ENCODE measurements at regions not wholly inside any gene's neighbourhood (a gene's known extent, or its start where the extent isn't known, plus 50 kb on each side); places are given as distances from the start of the nearest gene placed in this dataset.
"Not testable (repeated sequence)": the region's sequence is repeated elsewhere in the genome, so short reads cannot be mapped to it uniquely, and the experiment has no call there.

GRCh38 chr17:83202002-83203000 lies 122.9 kb downstream of the METRNL start:
- ATAC-seq (no peak), DNase-seq (peak in 1 of 2 donors; percentile 37)
- TF ChIP-seq, protein P1, sequence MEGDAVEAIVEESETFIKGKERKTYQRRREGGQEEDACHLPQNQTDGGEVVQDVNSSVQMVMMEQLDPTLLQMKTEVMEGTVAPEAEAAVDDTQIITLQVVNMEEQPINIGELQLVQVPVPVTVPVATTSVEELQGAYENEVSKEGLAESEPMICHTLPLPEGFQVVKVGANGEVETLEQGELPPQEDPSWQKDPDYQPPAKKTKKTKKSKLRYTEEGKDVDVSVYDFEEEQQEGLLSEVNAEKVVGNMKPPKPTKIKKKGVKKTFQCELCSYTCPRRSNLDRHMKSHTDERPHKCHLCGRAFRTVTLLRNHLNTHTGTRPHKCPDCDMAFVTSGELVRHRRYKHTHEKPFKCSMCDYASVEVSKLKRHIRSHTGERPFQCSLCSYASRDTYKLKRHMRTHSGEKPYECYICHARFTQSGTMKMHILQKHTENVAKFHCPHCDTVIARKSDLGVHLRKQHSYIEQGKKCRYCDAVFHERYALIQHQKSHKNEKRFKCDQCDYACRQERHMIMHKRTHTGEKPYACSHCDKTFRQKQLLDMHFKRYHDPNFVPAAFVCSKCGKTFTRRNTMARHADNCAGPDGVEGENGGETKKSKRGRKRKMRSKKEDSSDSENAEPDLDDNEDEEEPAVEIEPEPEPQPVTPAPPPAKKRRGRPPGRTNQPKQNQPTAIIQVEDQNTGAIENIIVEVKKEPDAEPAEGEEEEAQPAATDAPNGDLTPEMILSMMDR (IDR thresholded peaks at IDR 0.05), result no peak
- no peaks in the 10 kb centered on the region for H3K36me3 ChIP-seq (ENCODE audit: insufficient read depth in 1 of 2, low read depth in 1 of 2)
- intact Hi-C loops (cut with DNase I), result no loop called here
- peaks cover 26% of the 10 kb centered on the region for H3K4me1 ChIP-seq
- H3K27me3 ChIP-seq (ENCODE audit: insufficient read depth in 3 of 3, low read length in 2 of 3), result no peaks in the 10 kb centered on the region
- 91 to 94% (median 92%) methylated on average over 13 of the region's 13 CpGs for whole genome bisulfite sequencing, 3 donors
- no peak overlapping the region for H3K4me3 ChIP-seq
- H3K9me3 ChIP-seq, result no peaks in the 10 kb centered on the region
- peak overlapping the region; percentile 30 for H3K27ac ChIP-seq

DNA sequence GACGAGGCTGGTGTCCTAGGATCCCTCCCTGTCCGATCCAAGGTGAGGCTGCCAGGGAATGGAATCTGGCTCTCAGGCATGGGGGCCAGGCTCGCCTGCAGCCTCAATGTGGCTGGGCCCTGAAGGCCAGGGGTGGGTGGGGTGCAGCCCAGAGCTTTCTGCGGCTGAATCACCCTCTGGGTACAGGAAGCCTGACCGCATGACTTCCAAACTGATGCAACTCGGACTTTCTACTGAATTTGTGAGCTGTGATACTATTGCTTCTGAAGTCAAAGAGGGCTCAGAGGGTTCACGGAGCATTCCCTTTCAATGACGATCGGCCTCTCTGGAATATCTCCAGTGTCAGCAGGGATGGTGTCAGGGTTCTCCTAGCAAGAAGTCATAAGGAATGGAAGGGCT lies 123.7 kb downstream of the METRNL start:
- Histone ChIP-seq H3K4me1 (peaks cover 26% of the 10 kb centered on the region), H3K9me3 (no peaks in the 10 kb centered on the region), H3K36me3 (ENCODE audit: insufficient read depth in 1 of 2, low read depth in 1 of 2) (no peaks in the 10 kb centered on the region), H3K27me3 (ENCODE audit: insufficient read depth in 3 of 3, low read length in 2 of 3) (no peaks in the 10 kb centered on the region), H3K27ac (peak overlapping the region; percentile 70), H3K4me3 (no peak overlapping the region)
- TF ChIP-seq, protein P1 (IDR thresholded peaks at IDR 0.05), result no peak
- WGBS, 3 donors, result 60 to 73% (median 64%) methylated on average over 9 of the region's 9 CpGs
- intact Hi-C loops (cut with DNase I), result no loop called here
- peak; percentile 37 to 57 (median 54) for ATAC-seq
- DNase-seq, result peak; percentile 72 to 79

GRCh38 chr17:83203472-83204221 lies 124.2 kb downstream of the METRNL start:
- Histone ChIP-seq H3K4me1 (peaks cover 25% of the 10 kb centered on the region), H3K9me3 (no peaks in the 10 kb centered on the region), H3K27ac (peak overlapping the region; percentile 70), H3K36me3 (ENCODE audit: insufficient read depth in 1 of 2, low read depth in 1 of 2) (no peaks in the 10 kb centered on the region), H3K27me3 (ENCODE audit: insufficient read depth in 3 of 3, low read length in 2 of 3) (no peaks in the 10 kb centered on the region), H3K4me3 (no peak overlapping the region)
- intact Hi-C loops (cut with DNase I), result no loop called here
- 60 to 77% (median 61%) methylated on average over 20 of the region's 20 CpGs for WGBS, 3 donors
- DNase-seq (peak; percentile 18 to 62), ATAC-seq (peak in 1 of 4 donors; percentile 7)
- TF ChIP-seq, protein P1 (IDR thresholded peaks at IDR 0.05), result no peak

- WGBS, 3 donors, result 91 to 95% (median 92%) methylated on average over 7 to 8 of the region's 9 CpGs
- Histone ChIP-seq H3K27ac (peak overlapping the region; percentile 70), H3K4me3 (no peak overlapping the region), H3K4me1 (peaks cover 21% of the 10 kb centered on the region), H3K36me3 (ENCODE audit: insufficient read depth in 1 of 2, low read depth in 1 of 2) (no peaks in the 10 kb centered on the region), H3K27me3 (ENCODE audit: insufficient read depth in 3 of 3, low read length in 2 of 3) (no peaks in the 10 kb centered on the region), H3K9me3 (no peaks in the 10 kb centered on the region)
- DNase-seq, result no peak
- TF ChIP-seq, protein P1 (IDR thresholded peaks at IDR 0.05), result no peak
- intact Hi-C loops (cut with DNase I), result no loop called here
- no peak for ATAC-seq
These were observed 124.9 kb downstream of the METRNL start for GRCh38 chr17:83204230-83204725.

- 88 to 93% (median 89%) methylated on average over 17 to 27 of the region's 33 CpGs for WGBS, 3 donors
These were observed 125.5 kb downstream of the METRNL start for GRCh38 chr17:83204736-83205386.

More at GRCh38 chr17:83204736-83205386, 125.5 kb downstream of the METRNL start:
- H3K4me3 ChIP-seq; H3K36me3 ChIP-seq (ENCODE audit: insufficient read depth in 1 of 2, low read depth in 1 of 2); H3K9me3 ChIP-seq; H3K27ac ChIP-seq; intact Hi-C loops (cut with DNase I); H3K27me3 ChIP-seq (ENCODE audit: insufficient read depth in 3 of 3, low read length in 2 of 3); DNase-seq; ATAC-seq: not testable (repeated sequence)
- H3K4me1 ChIP-seq, result peaks cover 15% of the 10 kb centered on the region

All from psoas muscle (tissue), 7 donors.